Bronchial epithelial cell (primary cell): ENCODE measurements at regions not wholly inside any gene's neighbourhood (a gene's known extent, or its start where the extent isn't known, plus 50 kb on each side); places are given as distances from the start of the nearest gene placed in this dataset.
"Not testable (repeated sequence)": the region's sequence is repeated elsewhere in the genome, so short reads cannot be mapped to it uniquely, and the experiment has no call there.

ENCODE experiments used
- DNase-seq: peaks from one replicate; pipeline ENCODE4 v3.0.0-alpha.2; 2010; ENCODE audit warnings: low read depth
- FAIRE-seq: peaks from 2 replicates; lab custom pipeline; 2011; peaks lifted over from hg19 to GRCh38; lab: Jason Lieb, UNC
- H3K27me3 ChIP-seq: 2 replicates; pipeline ENCODE4 v1.5.1; 2011; ENCODE audit warnings: low read length; ENCODE audit not compliant: control insufficient read depth, insufficient read depth
- H3K36me3 ChIP-seq: 2 replicates; pipeline ENCODE4 v1.5.1; 2011; ENCODE audit warnings: low read length; ENCODE audit not compliant: control insufficient read depth, insufficient read depth
- H3K4me3 ChIP-seq: 2 replicates; pipeline ENCODE4 v1.5.1; 2011; ENCODE audit warnings: mild to moderate bottlenecking, low read depth, low read length, control low read depth
- CTCF ChIP-seq: IDR thresholded peaks from 2 replicates; pipeline ENCODE4 v1.5.1; 2011; ENCODE audit warnings: mild to moderate bottlenecking, moderate library complexity, low read length, control low read depth, inconsistent platforms; ENCODE audit not compliant: insufficient read depth, severe bottlenecking

- no peaks in the 10 kb centered on the region for H3K27me3 ChIP-seq
- TF ChIP-seq CTCF: no peak
- FAIRE-seq (no peak), DNase-seq (no peak)
- H3K4me3 ChIP-seq: no peak overlapping the region
- no peaks in the 10 kb centered on the region for H3K36me3 ChIP-seq
Measured at GRCh38 chr4:3936184-3936583, 170.0 kb downstream of the ADRA2C start.

GRCh38 chr4:3937849-3938562, 171.8 kb downstream of the ADRA2C start:
- H3K36me3 ChIP-seq, H3K27me3 ChIP-seq, FAIRE-seq, H3K4me3 ChIP-seq, DNase-seq: not testable (repeated sequence)

- not testable (repeated sequence) for FAIRE-seq
Measured at GRCh38 chr4:3938676-3939075, 172.5 kb downstream of the ADRA2C start.

GRCh38 chr4:3939954-3940591, 173.9 kb downstream of the ADRA2C start:
- DNase-seq: peak; percentile 73
- H3K36me3 ChIP-seq, H3K27me3 ChIP-seq, FAIRE-seq, H3K4me3 ChIP-seq: not testable (repeated sequence)

More at GRCh38 chr4:3938676-3939075, 172.5 kb downstream of the ADRA2C start:
- not testable (repeated sequence) for H3K36me3 ChIP-seq, H3K27me3 ChIP-seq, DNase-seq, H3K4me3 ChIP-seq

- DNase-seq, H3K36me3 ChIP-seq, FAIRE-seq: not testable (repeated sequence)
Measured at GRCh38 chr4:3941735-3942522, 175.7 kb downstream of the ADRA2C start.

GRCh38 chr4:3942569-3942971, 176.4 kb downstream of the ADRA2C start:
- not testable (repeated sequence) for FAIRE-seq, H3K36me3 ChIP-seq, H3K27me3 ChIP-seq, H3K4me3 ChIP-seq
- peak; percentile 48 for TF ChIP-seq CTCF
- DNase-seq: peak; percentile 21

More at GRCh38 chr4:3941735-3942522, 175.7 kb downstream of the ADRA2C start:
- not testable (repeated sequence) for H3K4me3 ChIP-seq, H3K27me3 ChIP-seq

GRCh38 chr4:3943051-3943450, 176.9 kb downstream of the ADRA2C start:
- DNase-seq, H3K36me3 ChIP-seq, H3K4me3 ChIP-seq, H3K27me3 ChIP-seq, FAIRE-seq: not testable (repeated sequence)
